HG02623 (cell line): ENCODE measurements at regions not wholly inside any gene's neighbourhood (a gene's known extent, or its start where the extent isn't known, plus 50 kb on each side); places are given as distances from the start of the nearest gene placed in this dataset.

Source experiments
- ATAC-seq: cut with Tn5 transposase; IDR thresholded peaks from one replicate; pipeline ENCODE4 v1.9.1; 2021; ENCODE audit warnings: moderate library complexity; ENCODE audit not compliant: unreplicated experiment

DNA sequence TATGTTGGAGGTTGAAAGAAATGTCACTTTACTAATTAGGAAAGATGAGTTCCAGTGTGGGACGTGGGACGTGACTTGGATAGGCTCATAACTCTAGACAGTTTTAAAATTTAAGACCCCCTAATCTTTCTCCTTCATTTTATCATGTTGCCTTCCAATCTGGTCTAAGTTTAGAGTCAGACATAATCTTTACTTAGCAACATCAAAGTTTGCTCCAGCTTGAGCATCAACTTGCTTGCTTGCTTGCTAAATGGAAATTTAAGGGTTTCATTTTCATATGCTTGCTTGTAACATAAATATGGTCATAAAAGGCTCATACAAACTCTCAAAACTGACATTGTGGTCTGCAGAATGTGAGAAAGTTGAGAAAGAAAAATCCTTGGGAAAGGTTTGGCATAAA is 428.9 kb downstream of the EPHA4 start:
- ATAC-seq = no peak

DNA sequence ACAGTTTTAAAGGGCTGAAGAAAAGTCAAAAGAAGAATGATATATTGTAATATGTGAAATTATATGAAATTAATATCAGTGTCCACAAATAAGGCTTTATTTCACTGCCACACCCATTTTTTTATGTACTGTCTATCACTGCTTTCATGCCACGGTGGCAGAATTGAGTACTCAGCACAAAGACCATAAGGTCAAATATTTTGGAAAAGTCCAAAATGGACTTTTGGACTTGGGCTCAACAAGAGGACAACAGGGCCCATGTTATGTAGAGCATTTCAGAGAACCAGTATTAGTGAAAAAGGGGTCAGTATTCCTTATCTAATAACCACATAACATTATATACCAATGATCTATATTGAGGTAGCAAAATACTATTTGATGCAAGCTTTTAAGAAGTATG is 427.2 kb downstream of the EPHA4 start:
- ATAC-seq = no peak

DNA sequence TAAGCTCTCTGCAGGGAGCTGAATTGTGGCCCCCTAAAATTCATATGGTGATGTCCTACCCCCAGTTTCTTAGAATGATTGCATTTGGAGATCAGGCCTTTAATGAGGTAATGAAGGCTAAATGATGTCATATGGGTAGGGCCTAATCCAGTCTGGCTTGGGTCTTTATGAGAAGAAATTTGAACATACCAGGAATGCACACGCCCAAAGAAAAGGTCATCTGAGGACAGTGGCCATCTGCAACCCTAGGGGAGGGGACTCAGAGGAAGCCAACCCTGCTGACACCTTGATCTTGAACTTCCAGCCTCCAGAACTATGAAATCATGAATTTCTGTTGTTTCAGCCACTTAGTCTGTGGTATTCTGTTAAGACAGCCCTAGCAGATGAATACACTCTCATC is 426.7 kb downstream of the EPHA4 start:
- ATAC-seq = no peak

DNA sequence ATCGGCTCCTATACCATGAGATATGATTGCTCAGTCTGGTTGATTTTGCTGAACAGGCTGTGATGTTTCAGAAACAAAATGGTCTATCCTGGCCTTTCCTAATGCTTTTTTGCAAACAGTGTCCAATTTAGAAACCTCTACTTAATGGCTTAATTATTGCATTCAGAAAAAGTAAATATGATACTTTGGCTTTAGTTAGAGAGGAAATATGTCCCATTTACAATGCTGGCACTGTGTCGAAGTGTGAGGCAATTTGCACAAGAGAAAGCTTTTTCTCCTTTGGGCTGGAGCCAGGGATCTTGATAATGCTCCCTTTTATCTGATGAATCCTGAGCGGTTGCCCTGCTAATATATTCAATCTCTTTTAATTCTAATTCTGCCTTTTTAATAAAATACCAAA is 418.9 kb downstream of the EPHA4 start:
- ATAC-seq = no peak

DNA sequence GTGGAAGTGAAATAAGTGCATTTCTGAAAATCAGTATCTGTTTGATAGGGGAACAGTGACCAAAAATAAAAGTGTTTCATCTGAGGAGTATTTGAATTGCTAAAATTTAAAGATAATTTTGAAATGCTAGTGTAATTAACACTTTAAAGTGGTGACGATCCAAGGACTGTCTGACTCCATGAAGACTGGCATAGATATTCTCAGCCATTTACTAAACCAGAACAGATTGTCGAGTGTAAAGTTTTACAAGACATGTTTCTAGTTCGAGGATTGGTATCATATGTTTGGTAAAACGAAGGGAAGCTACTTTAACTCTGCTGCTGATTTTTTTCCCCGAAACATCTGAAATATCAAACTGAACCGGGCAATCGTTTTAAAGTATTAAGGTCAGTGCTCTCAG is 417.9 kb downstream of the EPHA4 start:
- ATAC-seq = no peak

DNA sequence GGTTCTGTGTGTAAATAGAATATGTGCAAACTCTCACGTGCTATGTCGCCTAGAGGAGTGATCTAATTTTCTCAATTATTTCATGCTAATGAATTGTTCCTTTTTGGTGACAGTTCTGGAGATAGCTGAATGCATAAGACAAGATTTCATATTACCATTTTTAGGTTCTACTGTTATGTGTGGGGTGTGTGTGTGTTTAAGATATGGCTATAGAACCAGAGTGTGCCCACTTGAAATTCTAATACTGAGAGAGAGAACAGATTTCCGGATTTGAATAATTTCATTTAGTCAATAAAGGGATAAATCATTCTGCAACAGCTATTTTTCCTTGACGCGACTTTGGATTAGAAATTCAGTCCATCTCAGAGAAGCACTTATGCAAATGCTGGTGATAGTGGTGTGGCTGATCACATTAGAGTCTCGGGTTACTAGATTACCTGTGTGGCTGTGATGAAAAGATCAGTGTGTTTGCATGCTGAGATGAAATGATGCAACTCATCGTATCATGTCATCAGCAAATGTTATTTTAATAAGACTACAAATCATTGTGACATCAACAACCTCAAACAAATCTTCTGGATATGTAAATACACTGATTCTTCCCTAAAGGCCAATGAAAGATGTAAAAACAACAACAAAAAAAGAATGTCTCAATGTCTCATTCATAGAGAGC is 415.9 kb downstream of the EPHA4 start:
- ATAC-seq = no peak

DNA sequence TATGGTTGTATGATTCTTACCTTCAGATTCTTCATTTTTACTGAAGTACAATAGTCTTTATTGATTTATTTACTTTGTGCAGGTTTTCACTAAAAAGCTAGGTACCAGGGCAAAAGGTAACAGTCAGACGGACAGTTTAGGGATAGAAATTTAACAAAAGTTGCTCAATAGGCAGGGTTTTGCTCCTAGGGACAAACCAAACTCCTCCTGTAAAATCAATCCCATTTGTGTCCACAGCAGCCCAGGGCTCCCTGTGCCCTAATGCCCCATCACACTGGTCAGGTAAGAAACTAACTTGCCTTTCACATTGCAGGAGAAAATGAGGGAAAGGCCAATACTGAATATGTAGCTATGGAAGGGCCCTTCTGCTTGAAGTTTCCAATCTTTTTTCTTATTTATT is 410.9 kb downstream of the EPHA4 start:
- ATAC-seq = no peak

DNA sequence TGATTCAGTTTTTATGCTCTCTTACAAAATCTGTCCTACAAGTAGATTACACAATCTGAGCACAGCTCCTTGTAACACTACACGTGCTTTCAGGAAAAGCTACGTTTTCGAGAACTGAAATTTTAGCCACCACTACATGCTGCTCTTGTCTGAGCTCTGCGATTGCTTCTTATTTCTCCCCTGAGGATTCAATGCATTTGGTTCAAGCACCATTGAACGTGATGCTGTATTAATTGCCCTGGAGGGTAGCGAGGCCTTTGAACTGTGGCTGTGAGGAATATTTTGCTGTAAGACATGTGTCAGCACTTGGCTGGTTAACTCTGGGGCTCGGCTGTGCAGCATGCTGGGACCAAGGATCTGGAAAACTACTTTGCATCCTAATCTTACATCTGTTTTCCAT is 405.8 kb downstream of the EPHA4 start:
- ATAC-seq = no peak

DNA sequence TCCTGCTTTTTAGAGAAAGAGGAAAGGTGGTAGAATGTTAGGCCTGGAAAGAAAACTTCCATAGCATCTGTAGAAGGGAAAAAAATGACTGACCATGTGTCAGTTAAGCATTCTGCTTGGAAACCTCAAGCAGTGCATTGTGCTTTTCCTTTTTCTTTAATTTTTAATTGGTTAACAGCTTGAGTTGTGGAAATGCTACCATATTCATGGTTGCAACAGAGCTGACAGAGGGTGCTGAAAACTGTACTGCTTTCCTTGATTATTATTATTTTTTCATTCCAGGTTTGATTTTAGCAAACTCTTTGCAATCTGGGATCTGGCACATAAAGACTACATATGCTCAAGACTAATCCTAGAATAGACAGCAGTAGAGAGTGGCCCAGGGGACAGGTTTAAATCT is 404.5 kb downstream of the EPHA4 start:
- ATAC-seq = no peak

DNA sequence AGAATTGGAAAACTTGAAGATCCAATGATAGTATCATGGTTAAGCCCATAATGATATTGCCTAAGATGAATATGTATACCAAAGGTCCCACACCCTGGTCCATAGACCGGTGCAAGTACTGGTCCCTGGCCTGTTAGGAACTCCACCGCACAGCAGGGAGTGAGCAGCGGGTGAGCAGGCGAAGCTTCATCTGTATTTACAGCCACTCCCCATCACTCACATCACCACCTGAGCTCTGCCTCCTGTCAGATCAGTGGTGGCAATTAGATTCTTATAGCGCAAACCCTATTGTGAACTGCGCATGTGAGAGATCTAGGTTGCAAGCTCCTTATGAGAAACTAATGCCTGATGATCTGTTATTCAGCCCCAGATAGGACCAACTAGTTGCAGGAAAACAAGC is 402.4 kb downstream of the EPHA4 start:
- no peak for ATAC-seq

DNA sequence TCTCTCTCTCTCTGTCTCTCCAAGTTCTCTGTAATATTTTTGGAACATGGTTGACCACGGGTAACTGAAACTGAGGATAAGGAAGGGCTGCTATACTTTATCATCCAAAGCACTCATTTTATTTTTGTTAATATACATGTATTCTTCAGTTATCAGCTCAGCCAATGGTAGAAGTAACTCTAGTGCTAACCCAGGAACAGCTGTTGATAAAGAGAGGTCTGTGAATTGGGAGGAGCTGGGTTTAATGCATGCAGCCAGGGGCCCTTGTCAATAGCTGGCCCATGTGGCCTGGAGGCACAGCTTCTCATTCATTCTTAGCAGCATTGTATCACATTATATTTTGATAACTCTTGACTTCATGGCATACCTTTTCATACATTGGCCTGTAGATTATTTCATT is 401.6 kb downstream of the EPHA4 start:
- ATAC-seq = no peak

DNA sequence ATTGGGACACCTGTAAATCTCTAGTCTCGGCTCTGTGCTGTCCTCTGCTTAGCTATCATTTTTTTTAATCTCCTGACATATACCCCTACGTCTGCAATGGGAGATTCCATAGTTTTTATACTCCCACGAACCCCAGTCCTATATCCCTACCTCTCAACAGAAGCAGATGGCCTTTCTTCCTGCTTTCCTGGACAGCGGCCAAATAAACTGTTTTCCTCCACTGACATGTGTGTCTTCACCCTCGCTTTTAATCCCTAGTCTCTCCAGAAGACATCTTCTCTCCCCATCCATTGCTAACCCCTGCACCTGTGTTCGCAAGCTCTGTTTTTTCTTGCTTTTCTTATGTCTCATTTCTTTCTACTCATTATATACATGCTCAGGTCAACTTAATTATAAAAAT is 395.4 kb downstream of the EPHA4 start:
- no peak for ATAC-seq

DNA sequence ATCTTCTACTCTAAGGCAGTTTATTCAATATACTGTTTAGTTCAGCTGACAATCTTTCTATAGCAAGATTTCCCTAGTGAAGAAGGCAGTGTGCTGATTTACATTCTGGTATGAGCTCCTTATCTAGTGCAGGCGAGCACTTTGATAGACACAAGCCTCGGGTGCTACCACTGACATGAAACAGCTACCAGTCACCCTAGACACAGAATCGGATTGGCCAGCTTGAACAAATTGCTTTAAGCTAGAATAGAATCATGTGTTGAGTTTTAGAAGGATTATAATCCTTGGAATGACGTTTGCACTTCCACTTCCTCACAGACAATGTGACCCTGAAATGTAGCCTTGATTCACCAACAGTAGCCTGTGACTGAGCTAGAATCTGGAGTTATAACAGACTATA is 394.0 kb downstream of the EPHA4 start:
- no peak for ATAC-seq

DNA sequence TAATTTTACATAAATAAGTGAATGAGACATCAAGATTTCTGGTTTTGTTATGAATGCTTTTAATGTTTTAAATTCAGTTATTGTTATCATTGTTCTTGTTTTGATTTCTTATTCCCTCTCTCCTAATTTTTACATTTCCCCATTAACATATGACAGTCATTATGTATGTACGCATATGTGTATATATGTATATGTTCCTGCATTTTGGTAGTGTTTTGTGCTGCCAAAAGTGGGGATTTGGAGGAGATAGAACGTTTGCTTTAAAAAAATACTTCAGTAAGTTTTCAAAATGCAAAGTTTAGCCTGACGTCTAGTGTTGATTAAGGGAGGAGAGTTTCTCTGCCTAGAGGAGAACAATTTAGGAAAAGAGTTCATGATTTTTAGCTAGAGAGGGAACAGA is 385.2 kb downstream of the EPHA4 start:
- ATAC-seq = no peak

DNA sequence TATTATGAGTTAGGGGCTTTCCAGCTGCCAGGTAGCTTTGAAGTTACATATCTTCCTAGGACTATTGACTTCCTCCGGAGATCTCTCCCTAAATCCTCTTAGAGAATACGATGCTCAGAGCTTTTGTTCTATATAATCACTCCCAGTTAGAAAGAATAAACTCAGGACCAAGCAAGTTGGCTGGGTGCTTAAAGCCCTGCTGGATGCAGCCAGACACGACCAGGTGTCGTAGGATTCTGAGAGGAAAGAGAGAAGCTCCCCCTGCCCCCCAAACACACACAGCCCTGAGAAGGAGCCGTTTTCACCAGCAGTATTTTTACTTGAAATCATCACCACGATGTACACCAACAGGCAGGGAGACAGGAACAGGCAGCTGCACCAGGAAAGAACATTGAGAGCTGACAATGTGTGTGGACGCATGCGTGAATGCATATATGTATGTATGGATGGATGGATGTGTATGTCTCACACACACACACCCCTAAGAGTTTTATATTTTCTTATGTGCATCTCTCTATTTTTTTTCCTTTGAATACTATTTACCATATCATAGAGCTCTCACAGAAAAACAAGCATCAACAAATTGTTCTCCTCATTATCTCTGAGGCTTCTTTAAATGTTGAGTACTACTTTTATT is 382.6 kb downstream of the EPHA4 start:
- ATAC-seq = no peak

DNA sequence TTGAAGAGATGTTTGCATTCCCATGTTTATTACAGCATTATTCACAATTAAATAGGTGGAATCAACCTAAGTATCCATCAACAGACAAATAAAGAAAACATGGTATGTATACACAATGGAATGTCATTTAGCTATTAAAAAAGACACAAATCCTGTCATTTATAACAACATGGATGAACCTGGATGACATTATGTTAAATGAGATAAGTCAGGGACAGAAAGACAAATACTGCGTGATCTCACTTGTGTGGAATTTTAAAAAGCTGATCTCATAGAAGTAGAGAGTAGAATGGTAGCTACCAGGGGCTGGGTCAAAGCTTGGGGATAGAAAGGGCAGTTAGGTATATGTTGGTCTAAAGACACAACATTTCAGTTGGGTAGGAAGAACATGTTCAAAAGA is 376.3 kb downstream of the EPHA4 start:
- ATAC-seq = no peak

DNA sequence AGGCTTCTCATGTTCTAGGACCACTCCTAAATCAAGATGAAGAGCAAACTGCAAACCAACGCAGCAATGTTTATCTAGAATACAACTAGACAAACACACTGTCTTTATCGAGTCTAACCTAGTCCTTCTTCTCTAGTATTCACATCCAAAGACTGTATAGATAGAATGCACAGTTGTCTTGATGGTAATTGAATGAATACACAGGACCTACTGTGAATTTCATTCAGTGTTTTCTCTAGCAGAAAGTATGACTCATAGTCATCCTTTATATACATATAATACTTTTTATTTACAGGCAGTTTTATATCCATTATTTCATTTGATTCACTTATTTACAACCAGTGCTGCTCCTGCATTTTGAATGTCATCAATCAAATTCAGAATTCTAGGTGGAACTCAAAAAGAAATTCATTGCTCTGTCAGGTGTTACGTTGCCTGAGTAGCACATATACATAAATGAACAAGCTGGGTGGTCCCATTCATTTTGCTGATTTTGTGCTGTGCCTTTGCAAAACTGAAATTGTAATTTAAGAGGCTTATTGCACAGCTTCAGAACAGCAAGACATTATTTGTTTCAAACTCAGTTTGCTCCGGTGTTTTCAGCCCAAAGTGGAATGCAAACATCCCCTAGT is 374.8 kb downstream of the EPHA4 start:
- no peak for ATAC-seq

DNA sequence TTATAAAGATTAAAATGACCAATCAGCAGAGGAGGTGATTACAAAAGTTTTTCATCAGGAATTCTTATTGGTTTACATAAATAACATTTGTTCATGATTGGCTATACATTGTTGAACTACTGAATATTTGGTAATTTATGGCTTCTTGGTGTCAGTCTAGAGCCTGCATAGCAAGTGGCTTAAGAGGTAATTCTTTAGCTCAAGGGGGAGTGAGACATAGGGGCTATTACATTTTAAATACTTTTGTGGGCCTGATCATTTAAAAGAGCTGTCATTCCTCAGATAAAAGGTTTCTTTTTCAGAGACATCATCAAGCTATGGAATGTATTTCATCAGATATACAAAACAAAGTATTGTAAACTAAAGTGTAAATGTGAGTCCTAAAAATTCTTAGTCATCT is 373.8 kb downstream of the EPHA4 start:
- ATAC-seq = no peak

DNA sequence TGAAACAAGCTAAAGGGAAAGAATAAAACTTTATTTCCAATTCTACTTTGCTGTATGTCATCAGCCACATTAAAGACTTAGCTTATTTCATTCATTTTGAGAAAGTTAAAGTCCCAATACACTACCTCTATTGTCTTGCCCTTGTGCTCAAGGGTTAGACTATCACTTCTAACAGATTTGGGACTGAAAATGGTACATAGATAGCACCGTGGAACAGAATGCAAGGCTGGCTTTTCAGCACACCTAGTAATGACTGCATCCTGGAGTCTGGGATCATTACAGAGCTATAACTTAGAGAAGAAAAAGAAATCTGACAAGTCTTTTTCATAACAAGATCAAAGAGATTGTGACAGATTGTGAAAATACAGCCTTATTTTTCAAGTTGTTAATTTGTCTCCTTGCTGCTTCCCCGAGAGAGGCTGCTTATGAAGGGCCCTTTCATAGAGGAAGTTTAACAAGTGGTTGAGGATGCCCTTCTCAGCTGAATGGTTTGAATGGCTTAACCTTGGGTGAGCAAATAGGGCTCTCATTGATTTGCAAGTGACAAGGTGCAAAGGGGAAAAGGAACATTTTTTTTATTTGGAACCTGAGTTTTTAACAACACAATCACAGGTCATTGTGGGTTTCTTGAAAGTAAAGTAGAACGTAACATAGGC is 371.8 kb downstream of the EPHA4 start:
- no peak for ATAC-seq

DNA sequence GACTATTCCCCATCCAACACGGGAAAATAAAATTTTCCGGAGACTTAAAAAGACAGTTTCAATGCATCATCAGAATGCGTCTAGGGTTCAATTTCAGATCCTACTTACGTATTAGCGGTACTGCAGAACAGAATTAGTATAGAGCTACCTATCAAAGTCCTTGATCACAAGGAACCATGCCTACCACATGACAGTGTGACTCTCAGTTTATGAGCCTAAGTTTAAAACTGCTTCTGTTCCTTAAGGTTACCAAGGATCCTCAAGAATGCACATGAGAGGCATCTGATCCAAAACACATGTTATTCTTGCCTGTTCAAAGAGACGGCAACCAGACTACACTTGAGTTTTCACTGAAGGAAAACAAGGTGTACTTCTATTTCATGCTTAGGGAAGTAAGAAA is 369.7 kb downstream of the EPHA4 start:
- no peak for ATAC-seq

DNA sequence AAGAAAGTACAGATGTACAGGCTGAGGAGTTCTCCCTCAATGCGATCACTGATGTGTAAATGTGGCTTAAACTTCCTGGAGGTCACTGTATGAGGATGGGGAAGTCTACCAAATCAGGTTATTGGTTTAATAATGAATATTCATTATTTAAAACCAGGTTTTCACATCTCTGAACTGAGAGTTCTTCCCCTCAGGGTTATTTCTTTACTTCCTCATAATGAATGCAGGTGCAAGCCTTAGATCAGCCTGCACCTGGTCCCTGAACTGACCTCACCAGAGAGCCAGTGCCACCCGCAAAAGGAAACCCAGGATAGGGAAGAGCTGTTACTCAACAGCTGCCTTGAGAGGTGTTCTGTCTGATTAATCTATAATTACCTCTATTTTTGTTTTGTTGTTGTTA is 369.0 kb downstream of the EPHA4 start:
- peak; percentile 94 for ATAC-seq

DNA sequence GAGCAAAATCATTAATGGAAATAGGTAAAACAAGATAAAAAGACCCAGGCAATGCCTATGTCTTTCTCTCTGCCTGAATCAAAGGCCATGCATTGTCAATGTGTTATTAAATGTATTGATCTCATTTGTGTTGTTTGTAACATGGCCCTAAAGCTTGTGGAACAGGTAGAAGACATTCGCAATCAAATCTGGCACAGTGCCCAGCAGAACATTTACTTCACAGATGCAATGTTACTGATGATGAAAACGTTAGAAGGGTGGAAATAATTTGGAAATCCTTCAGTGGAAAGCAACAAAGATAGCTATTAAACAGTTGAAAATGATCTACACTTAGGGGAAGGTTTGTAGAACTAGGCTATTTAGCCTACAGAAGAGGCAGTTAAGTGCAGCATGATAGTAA is 368.2 kb downstream of the EPHA4 start:
- ATAC-seq = no peak
